Transverse colon (tissue), 4 donors: ENCODE measurements at regions not wholly inside any gene's neighbourhood (a gene's known extent, or its start where the extent isn't known, plus 50 kb on each side); places are given as distances from the start of the nearest gene placed in this dataset.

ENCODE experiments used
- DNase-seq: peaks from one replicate; pipeline ENCODE4 v3.0.0-alpha.2; 2019
- H3K27ac ChIP-seq, 4 donors: fragments of 200-600 bp; sonication (generic); 2 replicates each; pipeline ENCODE4 v1.5.1; 2016 to 2018; ENCODE audit warnings: inconsistent platforms in 4 of 4
- H3K27me3 ChIP-seq: fragments of 200-600 bp; sonication (generic); 2 replicates; pipeline ENCODE4 v1.5.1; 2017; ENCODE audit warnings: inconsistent platforms
- H3K36me3 ChIP-seq, 4 donors: fragments of 200-600 bp; sonication (generic); 2 replicates each; pipeline ENCODE4 v1.5.1; 2017 to 2019; ENCODE audit warnings: inconsistent platforms in 4 of 4
- H3K4me1 ChIP-seq, 4 donors: fragments of 200-600 bp; sonication (generic); 2 replicates each; pipeline ENCODE4 v1.5.1; 2017 to 2020; ENCODE audit warnings: inconsistent platforms in 4 of 4
- H3K4me3 ChIP-seq, 4 donors: fragments of 200-600 bp; sonication (generic); 1 replicate in 1 of 4; 2 replicates in 3 of 4; pipeline versions ENCODE4 v1.5.1 to v1.6.1; 2017 to 2019; ENCODE audit warnings: inconsistent platforms in 4 of 4
- H3K9me3 ChIP-seq, 2 donors: fragments of 200-600 bp; sonication (generic); 2 replicates each; pipeline ENCODE4 v1.5.1; 2017 to 2019; ENCODE audit warnings: inconsistent platforms in 2 of 2
- EP300 ChIP-seq: sonication (generic); formaldehyde crosslinking; IDR thresholded peaks from one replicate; pipeline ENCODE4 v1.6.1; 2017; ENCODE audit warnings: antibody characterized with exemption, low read depth
- POLR2A ChIP-seq: fragments of 450-650 bp; IDR thresholded peaks from one replicate; pipeline ENCODE4 v1.6.1; 2016; ENCODE audit warnings: antibody characterized with exemption, mild to moderate bottlenecking, moderate library complexity
- POLR2AphosphoS5 ChIP-seq, 3 donors: sonication (generic); formaldehyde crosslinking; IDR thresholded peaks; one replicate each; pipeline ENCODE4 v1.6.1; 2016; ENCODE audit warnings: antibody characterized with exemption in 3 of 3
- WGBS, 2 donors: methylation state at CpG; one replicate each; pipeline ENCODE4 v1.1.5; 2018; ENCODE audit warnings: low coverage in 1 of 2; 5-methylcytosine and 5-hydroxymethylcytosine counted together
- in situ Hi-C, 4 donors: fragments of 200-750 bp; cut with MboI; loops; one replicate each; pipeline versions ENCODE4 v1.15.0 to v1.15.1; 2017; ENCODE audit warnings: low sequenced_read_pairs in 3 of 4, low pct_ligation_motif_present in 1 of 4, low pct_unique_long_range_greater_than_20kb in 1 of 4
- intact Hi-C: fragments of 100-400 bp; cut with DNase I; formaldehyde crosslinking; loops from one replicate; pipeline ENCODE4 v1.15.1; 2023; ENCODE audit warnings: low total_unique reads
- TF ChIP-seq, protein P1 (sequence below), 5 experiments: fragments of 200-600 bp in 3 of 5; fragments of 450-650 bp in 2 of 5; sonication (generic) in 3 of 5; IDR thresholded peaks; 1 replicate in 2 of 5; 2 replicates in 3 of 5; pipeline ENCODE4 v1.5.1; 2016 to 2017; ENCODE audit warnings: antibody characterized with exemption in 5 of 5, inconsistent platforms in 3 of 5, mild to moderate bottlenecking in 2 of 5, moderate library complexity in 1 of 5

DNA sequence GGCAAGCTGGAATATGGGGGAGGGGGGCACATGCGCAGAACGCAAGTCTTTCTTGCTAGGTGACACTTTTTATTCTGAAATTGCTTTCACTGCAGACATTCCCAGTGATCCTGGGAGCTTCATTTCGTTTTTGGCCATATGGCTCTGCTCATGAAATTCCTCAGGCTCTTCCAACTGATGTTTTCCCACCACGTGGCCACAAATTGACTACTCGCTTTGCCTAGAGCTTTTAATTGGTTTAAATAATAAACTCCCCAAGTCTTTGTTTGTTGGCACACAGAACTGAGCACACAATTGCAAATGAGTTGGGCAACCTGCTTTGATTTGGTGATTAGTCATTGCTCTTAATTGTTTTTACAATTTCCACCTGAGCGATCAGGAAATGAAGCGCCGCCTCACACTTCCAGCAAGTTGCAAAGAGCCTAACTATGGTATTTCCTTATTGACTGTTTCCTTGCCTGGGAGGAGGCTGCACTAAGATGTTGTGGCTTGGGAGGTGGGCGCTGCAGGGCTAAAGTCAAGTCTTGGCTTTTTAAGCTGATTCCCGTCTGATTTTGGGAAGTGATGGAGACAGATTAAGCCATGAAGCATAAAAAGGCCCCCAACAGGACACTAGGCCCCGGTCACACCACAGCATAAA lies 282.5 kb downstream of the ZIC3 start:
- no peak for DNase-seq
- 44 to 45% methylated on average over 4 to 11 of the region's 11 CpGs for WGBS, 2 donors

DNA sequence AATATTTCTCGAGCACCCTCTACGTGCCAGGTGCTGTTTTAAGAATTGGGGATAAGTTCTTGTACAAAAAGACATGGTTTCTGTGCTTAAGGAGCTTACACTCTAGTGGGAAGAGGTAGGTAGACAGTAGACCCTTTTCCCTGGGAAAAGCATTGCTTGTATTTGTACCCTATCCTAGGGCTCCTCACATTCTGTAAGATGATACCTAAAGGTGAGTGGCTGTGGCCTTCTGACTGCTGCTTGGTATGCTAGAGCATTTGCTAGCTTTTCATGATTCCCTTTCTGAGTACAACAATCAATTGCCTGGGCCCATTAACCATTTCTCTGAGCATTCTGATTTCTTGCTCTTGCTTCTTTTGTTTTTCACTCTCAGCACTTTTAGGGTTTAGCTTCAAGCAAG lies 286.6 kb downstream of the ZIC3 start:
- H3K27ac ChIP-seq = no peak overlapping the region
- TF ChIP-seq POLR2AphosphoS5 (IDR thresholded peaks at IDR 0.05) (no peak), EP300 (no peak), POLR2A (no peak)
- TF ChIP-seq, protein P1, sequence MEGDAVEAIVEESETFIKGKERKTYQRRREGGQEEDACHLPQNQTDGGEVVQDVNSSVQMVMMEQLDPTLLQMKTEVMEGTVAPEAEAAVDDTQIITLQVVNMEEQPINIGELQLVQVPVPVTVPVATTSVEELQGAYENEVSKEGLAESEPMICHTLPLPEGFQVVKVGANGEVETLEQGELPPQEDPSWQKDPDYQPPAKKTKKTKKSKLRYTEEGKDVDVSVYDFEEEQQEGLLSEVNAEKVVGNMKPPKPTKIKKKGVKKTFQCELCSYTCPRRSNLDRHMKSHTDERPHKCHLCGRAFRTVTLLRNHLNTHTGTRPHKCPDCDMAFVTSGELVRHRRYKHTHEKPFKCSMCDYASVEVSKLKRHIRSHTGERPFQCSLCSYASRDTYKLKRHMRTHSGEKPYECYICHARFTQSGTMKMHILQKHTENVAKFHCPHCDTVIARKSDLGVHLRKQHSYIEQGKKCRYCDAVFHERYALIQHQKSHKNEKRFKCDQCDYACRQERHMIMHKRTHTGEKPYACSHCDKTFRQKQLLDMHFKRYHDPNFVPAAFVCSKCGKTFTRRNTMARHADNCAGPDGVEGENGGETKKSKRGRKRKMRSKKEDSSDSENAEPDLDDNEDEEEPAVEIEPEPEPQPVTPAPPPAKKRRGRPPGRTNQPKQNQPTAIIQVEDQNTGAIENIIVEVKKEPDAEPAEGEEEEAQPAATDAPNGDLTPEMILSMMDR (IDR thresholded peaks at IDR 0.05) = no peak
- no peaks in the 10 kb centered on the region for H3K9me3 ChIP-seq
- H3K4me3 ChIP-seq = no peak overlapping the region
- in situ Hi-C loops (no loop called here), intact Hi-C loops (no loop called here)
- no peaks in the 10 kb centered on the region for H3K36me3 ChIP-seq
- no peak for DNase-seq
- no peaks in the 10 kb centered on the region for H3K4me1 ChIP-seq
- no peaks in the 10 kb centered on the region for H3K27me3 ChIP-seq
- 40 to 63% methylated on average over 2 of the region's 2 CpGs for WGBS, 2 donors

More for the DNA sequence above, 282.5 kb downstream of the ZIC3 start:
- H3K36me3 ChIP-seq = no peaks in the 10 kb centered on the region
- no peak overlapping the region for H3K4me3 ChIP-seq
- no peaks in the 10 kb centered on the region for H3K27me3 ChIP-seq
- TF ChIP-seq EP300 = no peak
- intact Hi-C loops = no loop called here
- no peak overlapping the region for H3K27ac ChIP-seq
- no peaks in the 10 kb centered on the region for H3K4me1 ChIP-seq
- in situ Hi-C loops = no loop called here
- H3K9me3 ChIP-seq = no peaks in the 10 kb centered on the region

DNA sequence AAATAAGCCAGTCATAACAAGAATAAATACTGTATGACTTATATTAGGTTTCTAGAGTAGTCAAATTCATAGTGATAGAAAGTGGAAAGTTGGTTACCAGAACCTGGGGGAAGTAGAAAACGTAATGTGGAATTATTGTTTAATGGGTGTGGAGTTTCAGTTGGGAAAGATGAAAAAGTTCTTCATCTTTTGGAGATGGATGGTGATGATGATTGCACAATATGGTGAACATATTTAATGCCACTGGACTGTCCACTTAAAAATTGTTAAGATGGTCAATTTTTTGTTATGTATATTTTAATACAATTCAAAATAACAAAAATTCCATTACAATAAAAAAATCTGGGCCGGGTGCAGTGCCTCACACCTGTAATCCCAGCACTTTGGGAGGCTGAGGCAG lies 289.6 kb downstream of the ZIC3 start:
- TF ChIP-seq POLR2A (no peak), EP300 (no peak), POLR2AphosphoS5 (IDR thresholded peaks at IDR 0.05) (no peak)
- TF ChIP-seq, protein P1 (IDR thresholded peaks at IDR 0.05) = no peak
- no peak for DNase-seq
- Histone ChIP-seq H3K4me1 (no peaks in the 10 kb centered on the region), H3K27me3 (no peaks in the 10 kb centered on the region), H3K36me3 (no peaks in the 10 kb centered on the region), H3K9me3 (no peaks in the 10 kb centered on the region), H3K27ac (no peak overlapping the region), H3K4me3 (no peak overlapping the region)
- in situ Hi-C loops = no loop called here
- WGBS, 2 donors = 30 to 53% methylated on average over 2 of the region's 2 CpGs
- intact Hi-C loops = no loop called here

DNA sequence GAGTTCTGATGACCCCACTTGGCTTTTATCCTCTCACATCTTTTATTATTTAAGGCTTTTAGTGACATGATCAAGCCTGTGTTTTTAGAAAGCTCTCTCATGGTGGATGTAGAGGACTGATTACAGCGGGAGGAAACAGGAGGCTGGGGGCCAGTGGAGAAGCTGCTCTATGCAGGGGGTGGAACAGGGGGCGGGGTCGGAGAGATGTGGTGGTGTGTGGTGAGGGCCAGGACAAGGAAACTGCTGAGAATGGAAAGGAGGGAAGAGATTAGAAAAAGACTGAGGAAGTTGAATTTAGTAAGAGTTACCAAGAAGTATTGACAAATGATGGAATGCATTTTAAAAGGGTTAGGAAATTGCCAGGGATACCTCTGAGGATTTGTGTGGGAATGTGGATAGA lies 292.2 kb downstream of the ZIC3 start:
- H3K9me3 ChIP-seq = no peaks in the 10 kb centered on the region
- 0 to 51% methylated on average over 1 to 3 of the region's 3 CpGs for WGBS, 2 donors
- TF ChIP-seq EP300 (no peak), POLR2A (no peak), POLR2AphosphoS5 (IDR thresholded peaks at IDR 0.05) (no peak)
- TF ChIP-seq, protein P1 (IDR thresholded peaks at IDR 0.05) = no peak
- H3K27ac ChIP-seq = no peak overlapping the region
- intact Hi-C loops = no loop called here
- in situ Hi-C loops = no loop called here
- no peak for DNase-seq
- no peak overlapping the region for H3K4me3 ChIP-seq
- no peaks in the 10 kb centered on the region for H3K36me3 ChIP-seq
- H3K4me1 ChIP-seq = no peaks in the 10 kb centered on the region
- H3K27me3 ChIP-seq = no peaks in the 10 kb centered on the region

DNA sequence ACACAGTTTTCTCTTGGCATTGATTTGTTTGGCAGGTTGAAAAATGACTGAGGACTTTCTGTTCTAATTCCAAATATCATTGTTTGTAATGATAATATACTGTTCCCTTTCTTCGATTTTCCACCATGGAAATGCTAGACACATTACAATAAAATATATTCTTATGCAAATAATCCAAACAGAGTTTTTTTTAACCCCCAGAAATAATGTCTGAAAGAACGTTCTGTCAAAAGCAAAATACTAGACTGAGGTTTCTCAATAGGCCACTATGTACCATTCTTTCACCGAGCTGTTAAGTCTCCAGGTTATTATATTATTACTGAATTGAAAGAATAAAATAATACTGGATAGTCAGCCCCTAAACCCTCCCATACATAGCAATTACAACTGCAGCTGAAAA lies 312.5 kb downstream of the ZIC3 start:
- intact Hi-C loops (no loop called here), in situ Hi-C loops (no loop called here)
- Histone ChIP-seq H3K27me3 (no peaks in the 10 kb centered on the region), H3K27ac (no peak overlapping the region), H3K9me3 (no peaks in the 10 kb centered on the region), H3K36me3 (no peaks in the 10 kb centered on the region), H3K4me1 (no peaks in the 10 kb centered on the region), H3K4me3 (no peak overlapping the region)
- TF ChIP-seq, protein P1 (IDR thresholded peaks at IDR 0.05) = no peak
- TF ChIP-seq EP300 = no peak
- TF ChIP-seq POLR2A = no peak
- TF ChIP-seq POLR2AphosphoS5 (IDR thresholded peaks at IDR 0.05) = no peak
- 64 to 68% methylated on average over 3 of the region's 3 CpGs for WGBS, 2 donors
- DNase-seq = no peak
